HEK293 (cell line): ENCODE measurements at regions not wholly inside any gene's neighbourhood (a gene's known extent, or its start where the extent isn't known, plus 50 kb on each side); places are given as distances from the start of the nearest gene placed in this dataset.

Experiments used
- CTCF ChIA-PET: fragments of 350-600 bp; formaldehyde crosslinking; extraction: SDS; loops from one replicate; lab custom pipeline; 2021; ENCODE audit warnings: antibody characterized with exemption; lab: Yijun Ruan, JAX
- POLR2A ChIA-PET: fragments of 300-600 bp; formaldehyde crosslinking; extraction: SDS; loops from one replicate; lab custom pipeline; 2020; ENCODE audit warnings: antibody characterized with exemption, inconsistent platforms; lab: Yijun Ruan, JAX
- H3K27ac ChIP-seq: fragments of 200-500 bp; sonication (Bioruptor generic); 2 replicates; pipeline ENCODE4 v1.5.1; 2014; ENCODE audit warnings: low read depth, low read length, control low read depth, inconsistent platforms; ENCODE audit errors: extremely low read depth
- H3K36me3 ChIP-seq, 2 experiments: fragments of 200-500 bp in 1 of 2; sonication (Bioruptor generic) in 1 of 2; 1 replicate in 1 of 2; 2 replicates in 1 of 2; pipeline ENCODE4 v1.5.1; 2014 to 2017; ENCODE audit warnings: inconsistent platforms in 2 of 2, low read length in 2 of 2; ENCODE audit not compliant: control insufficient read depth in 2 of 2, insufficient read depth in 1 of 2
- H3K4me1 ChIP-seq: fragments of 200-500 bp; sonication (Bioruptor generic); 2 replicates; pipeline ENCODE4 v1.5.1; 2014; ENCODE audit warnings: mild to moderate bottlenecking, low read length, inconsistent platforms; ENCODE audit not compliant: control insufficient read depth, insufficient read depth
- H3K4me3 ChIP-seq: 2 replicates; pipeline ENCODE4 v1.5.1; 2011; ENCODE audit warnings: low read depth, mild to moderate bottlenecking, control low read depth, low read length, moderate library complexity
- H3K9me3 ChIP-seq: fragments of 200-500 bp; sonication (Bioruptor generic); 2 replicates; pipeline ENCODE4 v1.5.1; 2014; ENCODE audit warnings: low read depth, low read length, inconsistent platforms; ENCODE audit not compliant: control insufficient read depth, insufficient read depth
- BCL11B ChIP-seq: fragments of 450-650 bp; formaldehyde crosslinking; IDR thresholded peaks from 2 replicates; pipeline ENCODE4 v1.5.1; 2016; ENCODE audit warnings: low read depth, missing biosample characterization, missing genetic modification characterization
- HOXC10 ChIP-seq: sonication (generic); formaldehyde crosslinking; IDR thresholded peaks from 2 replicates; pipeline ENCODE4 v1.8.1; 2023; ENCODE audit warnings: mild to moderate bottlenecking, missing genetic modification reagents
- KLF8 ChIP-seq: fragments of 450-650 bp; formaldehyde crosslinking; IDR thresholded peaks from 2 replicates; pipeline ENCODE4 v1.5.1; 2016; ENCODE audit warnings: missing biosample characterization, missing genetic modification characterization
- OVOL3 ChIP-seq: fragments of 450-650 bp; formaldehyde crosslinking; IDR thresholded peaks from 2 replicates; pipeline ENCODE4 v1.5.1; 2016; ENCODE audit warnings: missing biosample characterization, missing genetic modification characterization
- REST ChIP-seq: fragments of 450-650 bp; formaldehyde crosslinking; IDR thresholded peaks from 2 replicates; pipeline ENCODE4 v1.5.1; 2016; ENCODE audit warnings: missing biosample characterization, missing genetic modification characterization
- SALL2 ChIP-seq: fragments of 450-650 bp; formaldehyde crosslinking; IDR thresholded peaks from 2 replicates; pipeline ENCODE4 v1.5.0; 2017; ENCODE audit warnings: missing biosample characterization, mild to moderate bottlenecking, missing genetic modification characterization, borderline replicate concordance
- ZBTB21 ChIP-seq: fragments of 450-650 bp; formaldehyde crosslinking; IDR thresholded peaks from 2 replicates; pipeline ENCODE4 v1.5.1; 2017; ENCODE audit warnings: missing biosample characterization, missing genetic modification characterization
- ZFP69B ChIP-seq: fragments of 450-650 bp; formaldehyde crosslinking; IDR thresholded peaks from 2 replicates; pipeline ENCODE4 v1.5.1; 2016; ENCODE audit warnings: missing biosample characterization, missing genetic modification characterization
- ZNF24 ChIP-seq: fragments of 450-650 bp; formaldehyde crosslinking; IDR thresholded peaks from 2 replicates; pipeline ENCODE4 v1.5.1; 2016; ENCODE audit warnings: missing biosample characterization, missing genetic modification characterization
- ZNF362 ChIP-seq: fragments of 450-650 bp; formaldehyde crosslinking; IDR thresholded peaks from 2 replicates; pipeline ENCODE4 v1.5.1; 2016; ENCODE audit warnings: missing biosample characterization, missing genetic modification characterization
- ZNF510 ChIP-seq: fragments of 450-650 bp; formaldehyde crosslinking; IDR thresholded peaks from 2 replicates; pipeline ENCODE4 v1.5.1; 2018; ENCODE audit warnings: mild to moderate bottlenecking, missing genetic modification characterization, missing biosample characterization; ENCODE audit not compliant: insufficient replicate concordance
- ZNF549 ChIP-seq: fragments of 450-650 bp; IDR thresholded peaks from 2 replicates; pipeline ENCODE4 v1.5.1; 2018; ENCODE audit warnings: missing biosample characterization, missing genetic modification characterization, mild to moderate bottlenecking, inconsistent platforms, moderate library complexity
- ZNF561 ChIP-seq: fragments of 450-650 bp; IDR thresholded peaks from 2 replicates; pipeline ENCODE4 v1.5.1; 2018; ENCODE audit warnings: missing biosample characterization, missing genetic modification characterization, borderline replicate concordance
- ZNF660 ChIP-seq: fragments of 450-650 bp; IDR thresholded peaks from 2 replicates; pipeline ENCODE4 v1.5.1; 2018; ENCODE audit warnings: missing biosample characterization, mild to moderate bottlenecking, missing genetic modification characterization
- ZNF664 ChIP-seq: fragments of 450-650 bp; formaldehyde crosslinking; IDR thresholded peaks from 2 replicates; pipeline ENCODE4 v1.5.1; 2016; ENCODE audit warnings: missing biosample characterization, missing genetic modification characterization
- ZNF677 ChIP-seq: fragments of 450-650 bp; IDR thresholded peaks from 2 replicates; pipeline ENCODE4 v1.5.0; 2018; ENCODE audit warnings: missing biosample characterization, mild to moderate bottlenecking, missing genetic modification characterization, moderate library complexity
- ZNF830 ChIP-seq: fragments of 450-650 bp; IDR thresholded peaks from 2 replicates; pipeline ENCODE4 v1.5.0; 2018; ENCODE audit warnings: missing biosample characterization, missing genetic modification characterization, low read depth, mild to moderate bottlenecking, moderate library complexity

GRCh38 chr1:56073206-56073605 lies 506.2 kb downstream of the PLPP3 start:
- no peaks in the 10 kb centered on the region for H3K4me1 ChIP-seq
- no peak for TF ChIP-seq ZNF660 (tag by site-specific recombination)
- no peak for TF ChIP-seq ZNF677
- TF ChIP-seq ZNF664 (tag by site-specific recombination) = no peak
- no peak for TF ChIP-seq HOXC10
- TF ChIP-seq ZFP69B = no peak
- no peak for TF ChIP-seq REST (tag by site-specific recombination)
- TF ChIP-seq ZNF830 (tag by site-specific recombination) = no peak
- TF ChIP-seq ZBTB21 (tag by site-specific recombination) = no peak
- ChIA-PET POLR2A (interaction anchor here (0.5 kb wide), 1 partner anchor 16 kb away, joined by 4 read pairs; no protein-coding TSS in a partner anchor), CTCF (no interaction called here)
- H3K4me3 ChIP-seq = no peak overlapping the region
- no peaks in the 10 kb centered on the region for H3K9me3 ChIP-seq
- no peak overlapping the region for H3K27ac ChIP-seq
- H3K36me3 ChIP-seq = no peaks in the 10 kb centered on the region

GRCh38 chr1:56072310-56072709 lies 507.1 kb downstream of the PLPP3 start:
- Histone ChIP-seq H3K27ac (no peak overlapping the region), H3K4me3 (no peak overlapping the region), H3K36me3 (no peaks in the 10 kb centered on the region), H3K4me1 (no peaks in the 10 kb centered on the region)
- POLR2A ChIA-PET = no interaction called here
- CTCF ChIA-PET = interaction anchor here (1.1 kb wide), 1 partner anchor 512 kb away, joined by 3 read pairs; no protein-coding TSS in a partner anchor
- no peak for TF ChIP-seq REST (tag by site-specific recombination)
- no peak for TF ChIP-seq ZNF561 (tag by site-specific recombination)
- TF ChIP-seq BCL11B (tag by site-specific recombination) = no peak
- no peak for TF ChIP-seq SALL2 (tag by site-specific recombination)
- TF ChIP-seq ZNF510 = no peak
- no peak for TF ChIP-seq ZNF24 (tag by site-specific recombination)
- TF ChIP-seq ZNF362 (tag by site-specific recombination) = no peak
- no peak for TF ChIP-seq ZNF677
- TF ChIP-seq ZNF549 (tag by site-specific recombination) = no peak
- no peak for TF ChIP-seq OVOL3 (tag by site-specific recombination)
- no peak for TF ChIP-seq KLF8 (tag by site-specific recombination)
- TF ChIP-seq, all 188 proteins: peak for 0
- H3K9me3 ChIP-seq = no peaks in the 10 kb centered on the region
